Natural killer cell (primary cell): ENCODE measurements at regions not wholly inside any gene's neighbourhood (a gene's known extent, or its start where the extent isn't known, plus 50 kb on each side); places are given as distances from the start of the nearest gene placed in this dataset.
"Not testable (repeated sequence)": the region's sequence is repeated elsewhere in the genome, so short reads cannot be mapped to it uniquely, and the experiment has no call there.

Experiments
- ATAC-seq, 3 donors: fragments of 150-1000 bp in 2 of 3; fragments of 200-7000 bp in 1 of 3; cut with Tn5 transposase; 1 replicate in 1 of 3; 2 replicates in 2 of 3; pipeline ENCODE4 v1.10.0; 2021; ENCODE audit warnings: mild to moderate bottlenecking in 2 of 3, moderate library complexity in 2 of 3
- DNase-seq, 2 donors: peaks; one replicate each; pipeline versions ENCODE4 v3.0.0 to v3.0.0-alpha.2; 2013 to 2021; ENCODE audit warnings: mixed read lengths in 1 of 2
- H3K27ac ChIP-seq: one replicate; pipeline ENCODE4 v1.5.1; 2013; ENCODE audit warnings: mild to moderate bottlenecking, low read length
- H3K27me3 ChIP-seq: one replicate; pipeline ENCODE4 v1.6.1; 2013; ENCODE audit warnings: low read length; ENCODE audit not compliant: control insufficient read depth, insufficient read depth
- H3K36me3 ChIP-seq: one replicate; pipeline ENCODE4 v1.6.1; 2013; ENCODE audit warnings: low read length; ENCODE audit not compliant: control insufficient read depth, insufficient read depth
- H3K4me1 ChIP-seq: one replicate; pipeline ENCODE4 v1.6.1; 2013; ENCODE audit warnings: low read length; ENCODE audit not compliant: control insufficient read depth, insufficient read depth
- H3K4me3 ChIP-seq: one replicate; pipeline ENCODE4 v1.5.1; 2013; ENCODE audit warnings: low read length
- H3K9me3 ChIP-seq: one replicate; pipeline ENCODE4 v1.6.1; 2013; ENCODE audit warnings: low read length; ENCODE audit not compliant: control insufficient read depth, insufficient read depth
- H3K27ac Mint-ChIP-seq, 2 donors: one replicate each; pipeline ENCODE4 v1.8.0; 2022; ENCODE audit warnings: mild to moderate bottlenecking in 2 of 2, mixed read lengths in 2 of 2, moderate library complexity in 1 of 2
- H3K27me3 Mint-ChIP-seq, 2 donors: one replicate each; pipeline ENCODE4 v1.8.0; 2022; ENCODE audit warnings: low read depth in 2 of 2, mixed read lengths in 2 of 2
- H3K36me3 Mint-ChIP-seq: one replicate; pipeline ENCODE4 v1.8.0; 2022; ENCODE audit warnings: mixed read lengths
- H3K4me1 Mint-ChIP-seq, 2 donors: one replicate each; pipeline ENCODE4 v1.8.0; 2022; ENCODE audit warnings: mixed read lengths in 2 of 2
- H3K4me3 Mint-ChIP-seq: one replicate; pipeline ENCODE4 v1.8.0; 2022; ENCODE audit warnings: mild to moderate bottlenecking, moderate library complexity, mixed read lengths
- H3K9me3 Mint-ChIP-seq, 2 donors: one replicate each; pipeline ENCODE4 v1.8.0; 2022; ENCODE audit warnings: mixed read lengths in 2 of 2
- CTCF ChIP-seq: fragments of 200-600 bp; IDR thresholded peaks from one replicate; pipeline ENCODE4 v1.8.0; 2022; ENCODE audit warnings: antibody characterized with exemption
- WGBS: methylation state at CpG from one replicate; pipeline ENCODE4 v1.1.7; 2013; ENCODE audit warnings: missing lambda C conversion rate; ENCODE audit not compliant: insufficient coverage; 5-methylcytosine and 5-hydroxymethylcytosine counted together
- intact Hi-C: fragments of 100-400 bp; cut with micrococcal nuclease; formaldehyde crosslinking; loops from one replicate; pipeline ENCODE4 v1.14.2; 2022

- 75% methylated on average over 2 of the region's 2 CpGs for WGBS
- no peak for TF ChIP-seq CTCF
- no peaks in the 10 kb centered on the region for H3K27me3 Mint-ChIP-seq
Observed at GRCh38 chrX:94288325-94288724, 614.3 kb downstream of the FAM133A start.

GRCh38 chrX:94288972-94289371 is 615.0 kb downstream of the FAM133A start:
- intact Hi-C loops: no loop called here
- WGBS: no CpG with 5 or more reads among the region's 1 CpG

More at GRCh38 chrX:94288325-94288724, 614.3 kb downstream of the FAM133A start:
- no peaks in the 10 kb centered on the region for H3K4me1 Mint-ChIP-seq
- H3K27ac Mint-ChIP-seq: no peak overlapping the region
- Histone ChIP-seq H3K9me3 (no peaks in the 10 kb centered on the region), H3K27me3 (no peaks in the 10 kb centered on the region), H3K27ac (no peak overlapping the region), H3K4me3 (no peak overlapping the region), H3K4me1 (no peaks in the 10 kb centered on the region), H3K36me3 (no peaks in the 10 kb centered on the region)
- intact Hi-C loops: no loop called here
- ATAC-seq (no peak), DNase-seq (no peak)
- H3K4me3 Mint-ChIP-seq: no peak overlapping the region
- peaks cover 2 to 9% of the 10 kb centered on the region in 2 donors for H3K9me3 Mint-ChIP-seq
- no peaks in the 10 kb centered on the region for H3K36me3 Mint-ChIP-seq

GRCh38 chrX:94302446-94302845 is 628.4 kb downstream of the FAM133A start:
- Mint-ChIP-seq H3K27ac (no peak overlapping the region), H3K4me3 (no peak overlapping the region), H3K27me3 (no peaks in the 10 kb centered on the region), H3K36me3 (peaks cover 9% of the 10 kb centered on the region), H3K9me3 (peaks cover 8 to 18% of the 10 kb centered on the region in 2 donors), H3K4me1 (no peaks in the 10 kb centered on the region)
- Histone ChIP-seq H3K27ac (no peak overlapping the region), H3K4me1 (no peaks in the 10 kb centered on the region), H3K9me3 (peaks cover 6% of the 10 kb centered on the region), H3K27me3 (no peaks in the 10 kb centered on the region), H3K4me3 (no peak overlapping the region), H3K36me3 (no peaks in the 10 kb centered on the region)
- no peak for TF ChIP-seq CTCF
- DNase-seq: no peak
- intact Hi-C loops: no loop called here
- WGBS: 73% methylated on average over 2 of the region's 2 CpGs
- ATAC-seq: no peak

More at GRCh38 chrX:94288972-94289371, 615.0 kb downstream of the FAM133A start:
- Histone ChIP-seq H3K9me3 (no peaks in the 10 kb centered on the region), H3K27ac (no peak overlapping the region), H3K27me3 (no peaks in the 10 kb centered on the region), H3K36me3 (no peaks in the 10 kb centered on the region), H3K4me3 (no peak overlapping the region), H3K4me1 (no peaks in the 10 kb centered on the region)
- H3K27me3 Mint-ChIP-seq: no peaks in the 10 kb centered on the region
- no peak for ATAC-seq
- H3K9me3 Mint-ChIP-seq: peaks cover 2 to 8% of the 10 kb centered on the region in 2 donors
- no peak overlapping the region for H3K4me3 Mint-ChIP-seq
- no peaks in the 10 kb centered on the region for H3K4me1 Mint-ChIP-seq
- DNase-seq: no peak
- TF ChIP-seq CTCF: no peak
- H3K36me3 Mint-ChIP-seq: no peaks in the 10 kb centered on the region
- H3K27ac Mint-ChIP-seq: no peak overlapping the region

GRCh38 chrX:94329182-94329581 is 655.2 kb downstream of the FAM133A start:
- Histone ChIP-seq H3K4me3 (no peak overlapping the region), H3K36me3 (no peaks in the 10 kb centered on the region), H3K27ac (no peak overlapping the region), H3K27me3 (no peaks in the 10 kb centered on the region), H3K4me1 (no peaks in the 10 kb centered on the region), H3K9me3 (no peaks in the 10 kb centered on the region)
- no peak for DNase-seq
- Mint-ChIP-seq H3K27ac (no peak overlapping the region), H3K4me3 (no peak overlapping the region), H3K27me3 (no peaks in the 10 kb centered on the region), H3K36me3 (no peaks in the 10 kb centered on the region), H3K4me1 (no peaks in the 10 kb centered on the region), H3K9me3 (no peaks in the 10 kb centered on the region)
- ATAC-seq: no peak
- TF ChIP-seq CTCF: no peak
- intact Hi-C loops: no loop called here
- no CpG with 5 or more reads among the region's 1 CpG for WGBS

- H3K4me3 Mint-ChIP-seq, H3K27me3 ChIP-seq, H3K36me3 ChIP-seq, H3K4me1 Mint-ChIP-seq, H3K27ac Mint-ChIP-seq, H3K27me3 Mint-ChIP-seq, H3K4me3 ChIP-seq, H3K4me1 ChIP-seq, H3K27ac ChIP-seq, intact Hi-C loops, H3K9me3 Mint-ChIP-seq, DNase-seq, H3K9me3 ChIP-seq, ATAC-seq, H3K36me3 Mint-ChIP-seq: not testable (repeated sequence)
- WGBS: 92% methylated on average over 7 of the region's 7 CpGs
Observed at GRCh38 chrX:94341730-94342129, 667.7 kb downstream of the FAM133A start.
